Vagina (tissue), 2 donors: ENCODE measurements at regions not wholly inside any gene's neighbourhood (a gene's known extent, or its start where the extent isn't known, plus 50 kb on each side); places are given as distances from the start of the nearest gene placed in this dataset.

Experiments
- POLR2A ChIP-seq, 2 donors: fragments of 450-650 bp; IDR thresholded peaks; one replicate each; pipeline ENCODE4 v1.6.1; 2017; ENCODE audit warnings: antibody characterized with exemption in 2 of 2, mild to moderate bottlenecking in 2 of 2, moderate library complexity in 2 of 2
- TF ChIP-seq, protein P1 (sequence below), 3 experiments: fragments of 450-650 bp in 2 of 3; fragments of 200-600 bp in 1 of 3; sonication (generic) in 1 of 3; IDR thresholded peaks; one replicate each; pipeline ENCODE4 v1.5.1; 2017 to 2019; ENCODE audit warnings: antibody characterized with exemption in 3 of 3, mild to moderate bottlenecking in 2 of 3, moderate library complexity in 2 of 3

DNA sequence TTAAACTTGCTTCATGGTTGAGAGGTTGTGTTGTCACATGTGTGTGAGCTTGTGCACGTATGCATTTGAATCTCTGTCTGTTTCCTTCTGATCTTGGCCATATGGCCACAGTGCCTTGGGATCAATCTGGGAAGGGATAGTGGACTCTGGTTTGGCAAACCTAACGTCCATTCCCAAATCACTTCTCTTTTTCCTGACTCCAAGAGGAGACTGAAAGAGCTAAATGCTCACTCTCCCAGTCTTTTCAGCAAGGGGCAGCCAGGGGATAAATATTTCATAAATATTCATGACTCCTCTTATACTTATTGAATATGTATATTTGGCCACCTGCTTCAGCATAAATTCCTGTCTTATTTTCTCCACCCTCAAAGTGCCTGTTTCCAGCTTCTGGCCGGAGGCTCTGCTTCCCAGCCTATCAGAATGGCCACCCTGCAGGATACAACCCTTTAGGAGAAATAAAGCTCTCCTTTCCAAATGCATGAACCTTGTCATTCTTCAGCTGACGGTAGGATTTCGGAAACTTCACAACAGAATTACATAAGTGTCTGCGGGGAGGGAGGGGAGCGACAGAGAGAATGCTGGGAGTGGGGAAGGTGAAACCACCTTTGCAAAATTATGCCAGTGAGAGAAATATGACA, 112.2 kb upstream of the COPS8 start:
- TF ChIP-seq POLR2A (IDR thresholded peaks at IDR 0.05) = no peak
- TF ChIP-seq, protein P1, sequence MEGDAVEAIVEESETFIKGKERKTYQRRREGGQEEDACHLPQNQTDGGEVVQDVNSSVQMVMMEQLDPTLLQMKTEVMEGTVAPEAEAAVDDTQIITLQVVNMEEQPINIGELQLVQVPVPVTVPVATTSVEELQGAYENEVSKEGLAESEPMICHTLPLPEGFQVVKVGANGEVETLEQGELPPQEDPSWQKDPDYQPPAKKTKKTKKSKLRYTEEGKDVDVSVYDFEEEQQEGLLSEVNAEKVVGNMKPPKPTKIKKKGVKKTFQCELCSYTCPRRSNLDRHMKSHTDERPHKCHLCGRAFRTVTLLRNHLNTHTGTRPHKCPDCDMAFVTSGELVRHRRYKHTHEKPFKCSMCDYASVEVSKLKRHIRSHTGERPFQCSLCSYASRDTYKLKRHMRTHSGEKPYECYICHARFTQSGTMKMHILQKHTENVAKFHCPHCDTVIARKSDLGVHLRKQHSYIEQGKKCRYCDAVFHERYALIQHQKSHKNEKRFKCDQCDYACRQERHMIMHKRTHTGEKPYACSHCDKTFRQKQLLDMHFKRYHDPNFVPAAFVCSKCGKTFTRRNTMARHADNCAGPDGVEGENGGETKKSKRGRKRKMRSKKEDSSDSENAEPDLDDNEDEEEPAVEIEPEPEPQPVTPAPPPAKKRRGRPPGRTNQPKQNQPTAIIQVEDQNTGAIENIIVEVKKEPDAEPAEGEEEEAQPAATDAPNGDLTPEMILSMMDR (IDR thresholded peaks at IDR 0.05) = no peak
